GM23248 (cell line): ENCODE measurements at regions not wholly inside any gene's neighbourhood (a gene's known extent, or its start where the extent isn't known, plus 50 kb on each side); places are given as distances from the start of the nearest gene placed in this dataset.

Experiments used
- EZH2 ChIP-seq: fragments of 200-600 bp; sonication (generic); IDR thresholded peaks from 2 replicates; pipeline ENCODE4 v1.6.1; 2018; ENCODE audit warnings: antibody characterized with exemption, mild to moderate bottlenecking; ENCODE audit not compliant: insufficient read depth, poor library complexity, severe bottlenecking
- EZH2phosphoT487 ChIP-seq: fragments of 200-600 bp; sonication (generic); IDR thresholded peaks from 2 replicates; pipeline ENCODE4 v1.6.1; 2018; ENCODE audit warnings: antibody characterized with exemption, moderate library complexity, mild to moderate bottlenecking, low read depth; ENCODE audit not compliant: insufficient read depth

GRCh38 chr4:119861731-119862130 is 204.9 kb downstream of the MAD2L1 start:
- TF ChIP-seq EZH2 (no peak), EZH2phosphoT487 (no peak)
